HG03342 (cell line): ENCODE measurements at regions not wholly inside any gene's neighbourhood (a gene's known extent, or its start where the extent isn't known, plus 50 kb on each side); places are given as distances from the start of the nearest gene placed in this dataset.

Source experiments
- ATAC-seq: cut with Tn5 transposase; IDR thresholded peaks from one replicate; pipeline ENCODE4 v1.9.1; 2021; ENCODE audit warnings: mild to moderate bottlenecking, moderate library complexity; ENCODE audit not compliant: unreplicated experiment

GRCh38 chr12:107888789-107889188 is 114.3 kb downstream of the ASCL4 start:
- no peak for ATAC-seq

GRCh38 chr12:107891967-107892366 is 117.5 kb downstream of the ASCL4 start:
- no peak for ATAC-seq

GRCh38 chr12:107894589-107894988 is 120.1 kb downstream of the ASCL4 start:
- no peak for ATAC-seq

- no peak for ATAC-seq
These were observed 121.5 kb downstream of the ASCL4 start for GRCh38 chr12:107895966-107896365.

- ATAC-seq, result no peak
These were observed 126.1 kb downstream of the ASCL4 start for GRCh38 chr12:107900588-107900987.

- peak; percentile 98 for ATAC-seq
These were observed 129.0 kb downstream of the ASCL4 start for GRCh38 chr12:107903341-107904061.

GRCh38 chr12:107906707-107907106 is 132.2 kb downstream of the ASCL4 start:
- ATAC-seq, result no peak

- ATAC-seq, result no peak
These were observed 138.0 kb downstream of the ASCL4 start for GRCh38 chr12:107912421-107913004.

GRCh38 chr12:107914460-107914977 is 140.0 kb downstream of the ASCL4 start:
- ATAC-seq, result no peak

GRCh38 chr12:107917912-107918800 is 143.7 kb downstream of the ASCL4 start:
- no peak for ATAC-seq

- ATAC-seq, result no peak
These were observed 146.6 kb downstream of the ASCL4 start for GRCh38 chr12:107921062-107921461.

GRCh38 chr12:107925125-107925524 is 150.6 kb downstream of the ASCL4 start:
- ATAC-seq, result no peak

- no peak for ATAC-seq
These were observed 154.9 kb downstream of the ASCL4 start for GRCh38 chr12:107929436-107929835.

GRCh38 chr12:107931761-107932160 is 157.3 kb downstream of the ASCL4 start:
- ATAC-seq, result no peak

- no peak for ATAC-seq
These were observed 163.9 kb downstream of the ASCL4 start for GRCh38 chr12:107938446-107938845.

- ATAC-seq, result no peak
These were observed 174.0 kb downstream of the ASCL4 start for GRCh38 chr12:107948391-107948945.

GRCh38 chr12:107951024-107951423 is 176.5 kb downstream of the ASCL4 start:
- no peak for ATAC-seq

GRCh38 chr12:107955966-107956643 is 173.0 kb upstream of the WSCD2 start:
- no peak for ATAC-seq

- ATAC-seq, result no peak
These were observed 171.6 kb upstream of the WSCD2 start for GRCh38 chr12:107957459-107957858.

- ATAC-seq, result no peak
These were observed 165.5 kb upstream of the WSCD2 start for GRCh38 chr12:107963635-107964034.

GRCh38 chr12:107967170-107967569 is 161.9 kb upstream of the WSCD2 start:
- ATAC-seq, result no peak
